ENCODE measurements at regions not wholly inside any gene's neighbourhood (a gene's known extent, or its start where the extent isn't known, plus 50 kb on each side); places are given as distances from the start of the nearest gene placed in this dataset.

- TF ChIP-seq UBTF (IDR thresholded peaks at IDR 0.05; ENCODE audit: borderline replicate concordance in 1 of 2, low read depth in 2 of 2, low read length in 2 of 2) = no peak
- no peak for TF ChIP-seq POLR3A (IDR thresholded peaks at IDR 0.05; ENCODE audit: borderline replicate concordance, extremely low read depth, insufficient read depth, insufficient read length)
- TF ChIP-seq HNRNPUL1 (IDR thresholded peaks at IDR 0.05; ENCODE audit: low read length) = no peak
- TF ChIP-seq SIN3A (IDR thresholded peaks at IDR 0.05; ENCODE audit: borderline replicate concordance in 2 of 2, control insufficient read depth in 1 of 2, low read depth in 2 of 2, low read length in 2 of 2) = no peak
- no peak for TF ChIP-seq NFYB (IDR thresholded peaks at IDR 0.05; ENCODE audit: extremely low read depth, insufficient read length)
- TF ChIP-seq RAD51 (IDR thresholded peaks at IDR 0.05; ENCODE audit: borderline replicate concordance, low read depth) = no peak
- TF ChIP-seq CREB3 (tag; conservative IDR thresholded peaks at IDR 0.05; ENCODE audit: low read depth) = no peak
- no peak for TF ChIP-seq KLF13 (tag; IDR thresholded peaks at IDR 0.05; ENCODE audit: borderline replicate concordance, low read depth)
- no peak for TF ChIP-seq POLR2A (conservative IDR thresholded peaks at IDR 0.05)
- no peak for TF ChIP-seq GATA2 (CRISPR knock-in tag; IDR thresholded peaks at IDR 0.05)
- no peak for TF ChIP-seq PREB (CRISPR knock-in tag; IDR thresholded peaks at IDR 0.05)
- TF ChIP-seq ZC3H4 (CRISPR knock-in tag; IDR thresholded peaks at IDR 0.05; ENCODE audit: borderline replicate concordance) = no peak
- no peak for TF ChIP-seq POLR2AphosphoS5 (IDR thresholded peaks at IDR 0.05; ENCODE audit: control insufficient read depth, insufficient read depth, low read depth, low read length)
- no peak for TF ChIP-seq YY1 (IDR thresholded peaks at IDR 0.05; ENCODE audit: borderline replicate concordance in 1 of 3, control insufficient read depth in 1 of 3, extremely low read depth in 1 of 3, insufficient read depth in 3 of 3, insufficient read length in 1 of 3, insufficient replicate concordance in 2 of 3, low read depth in 1 of 3, low read length in 2 of 3)
These were observed 142.1 kb downstream of the FOXA2 start for GRCh38 chr20:22442318-22442717.

All from K562 (cell line).